NCI-H82 treated with DMSO at 0.1 percent for 48 hours (cell line): ENCODE measurements at regions not wholly inside any gene's neighbourhood (a gene's known extent, or its start where the extent isn't known, plus 50 kb on each side); places are given as distances from the start of the nearest gene placed in this dataset.

Source experiments
- DNase-seq: peaks from one replicate; lab custom pipeline; 2025; ENCODE audit not compliant: unreplicated experiment; lab: John Stamatoyannopoulos, UW

- DNase-seq: no peak
Observed at GRCh38 chr4:180160195-180160983, 2082.8 kb upstream of the TENM3 start.

- no peak for DNase-seq
Observed at GRCh38 chr4:180164799-180165198, 2078.4 kb upstream of the TENM3 start.

- DNase-seq: no peak
Observed at GRCh38 chr4:180169394-180169793, 2073.8 kb upstream of the TENM3 start.

GRCh38 chr4:180169966-180170365 lies 2073.2 kb upstream of the TENM3 start:
- DNase-seq: no peak

- DNase-seq: no peak
Observed at GRCh38 chr4:180179146-180179545, 2064.1 kb upstream of the TENM3 start.

- no peak for DNase-seq
Observed at GRCh38 chr4:180189666-180190065, 2053.5 kb upstream of the TENM3 start.

- DNase-seq: no peak
Observed at GRCh38 chr4:180190382-180190781, 2052.8 kb upstream of the TENM3 start.

- DNase-seq: no peak
Observed at GRCh38 chr4:180197471-180197870, 2045.7 kb upstream of the TENM3 start.

GRCh38 chr4:180203349-180203748 lies 2039.9 kb upstream of the TENM3 start:
- no peak for DNase-seq

GRCh38 chr4:180205276-180205675 lies 2037.9 kb upstream of the TENM3 start:
- DNase-seq: no peak

- DNase-seq: no peak
Observed at GRCh38 chr4:180207921-180208320, 2035.3 kb upstream of the TENM3 start.

GRCh38 chr4:180217070-180217469 lies 2026.1 kb upstream of the TENM3 start:
- no peak for DNase-seq

GRCh38 chr4:180219080-180219479 lies 2024.1 kb upstream of the TENM3 start:
- DNase-seq: no peak

GRCh38 chr4:180225977-180226376 lies 2017.2 kb upstream of the TENM3 start:
- DNase-seq: no peak

GRCh38 chr4:180234730-180235129 lies 2008.5 kb upstream of the TENM3 start:
- DNase-seq: no peak

- DNase-seq: no peak
Observed at GRCh38 chr4:180240670-180241069, 2002.5 kb upstream of the TENM3 start.

- DNase-seq: no peak
Observed at GRCh38 chr4:180253419-180253818, 1989.8 kb upstream of the TENM3 start.

GRCh38 chr4:180261346-180261745 lies 1981.9 kb upstream of the TENM3 start:
- no peak for DNase-seq

GRCh38 chr4:180280076-180280475 lies 1963.1 kb upstream of the TENM3 start:
- no peak for DNase-seq

- DNase-seq: no peak
Observed at GRCh38 chr4:180280726-180281297, 1962.4 kb upstream of the TENM3 start.

GRCh38 chr4:180281724-180282123 lies 1961.5 kb upstream of the TENM3 start:
- DNase-seq: no peak

- DNase-seq: no peak
Observed at GRCh38 chr4:180284267-180284666, 1958.9 kb upstream of the TENM3 start.

- no peak for DNase-seq
Observed at GRCh38 chr4:180285796-180286195, 1957.4 kb upstream of the TENM3 start.
